Lower lobe of right lung (tissue), 2 donors: ENCODE measurements at regions not wholly inside any gene's neighbourhood (a gene's known extent, or its start where the extent isn't known, plus 50 kb on each side); places are given as distances from the start of the nearest gene placed in this dataset.
A peak's percentile ranks its signal among the peaks of the same experiment; 100 is the strongest.

Experiments used
- ATAC-seq, 2 donors: fragments of 200-7000 bp; cut with Tn5 transposase; one replicate each; pipeline ENCODE4 v1.9.1; 2020 to 2022; ENCODE audit warnings: mild to moderate bottlenecking in 2 of 2, moderate library complexity in 2 of 2
- DNase-seq: peaks from one replicate; pipeline ENCODE4 v3.0.0-alpha.2; 2020
- H3K27ac ChIP-seq: fragments of 200-600 bp; one replicate; pipeline ENCODE4 v1.8.0; 2022
- H3K27me3 ChIP-seq: fragments of 200-600 bp; one replicate; pipeline ENCODE4 v1.8.0; 2022; ENCODE audit warnings: low read depth
- H3K36me3 ChIP-seq: fragments of 200-600 bp; one replicate; pipeline ENCODE4 v1.8.0; 2022; ENCODE audit warnings: mild to moderate bottlenecking
- H3K4me1 ChIP-seq: fragments of 200-600 bp; one replicate; pipeline ENCODE4 v1.8.0; 2022
- H3K4me3 ChIP-seq: fragments of 200-600 bp; one replicate; pipeline ENCODE4 v1.8.0; 2022; ENCODE audit warnings: mild to moderate bottlenecking
- H3K9me3 ChIP-seq: fragments of 200-600 bp; one replicate; pipeline ENCODE4 v1.8.0; 2022
- intact Hi-C: fragments of 100-400 bp; cut with DNase I; formaldehyde crosslinking; loops from one replicate; pipeline ENCODE4 v1.11.0; 2022
- TF ChIP-seq, protein P1 (sequence below): fragments of 200-600 bp; IDR thresholded peaks from one replicate; pipeline ENCODE4 v1.8.0; 2022; ENCODE audit warnings: antibody characterized with exemption, mild to moderate bottlenecking
- donor health status: DM: no; HTN: yes; CAD: no; lungs with severe emphysema.

- no peak for DNase-seq
- no peaks in the 10 kb centered on the region for H3K27me3 ChIP-seq
- TF ChIP-seq, protein P1, sequence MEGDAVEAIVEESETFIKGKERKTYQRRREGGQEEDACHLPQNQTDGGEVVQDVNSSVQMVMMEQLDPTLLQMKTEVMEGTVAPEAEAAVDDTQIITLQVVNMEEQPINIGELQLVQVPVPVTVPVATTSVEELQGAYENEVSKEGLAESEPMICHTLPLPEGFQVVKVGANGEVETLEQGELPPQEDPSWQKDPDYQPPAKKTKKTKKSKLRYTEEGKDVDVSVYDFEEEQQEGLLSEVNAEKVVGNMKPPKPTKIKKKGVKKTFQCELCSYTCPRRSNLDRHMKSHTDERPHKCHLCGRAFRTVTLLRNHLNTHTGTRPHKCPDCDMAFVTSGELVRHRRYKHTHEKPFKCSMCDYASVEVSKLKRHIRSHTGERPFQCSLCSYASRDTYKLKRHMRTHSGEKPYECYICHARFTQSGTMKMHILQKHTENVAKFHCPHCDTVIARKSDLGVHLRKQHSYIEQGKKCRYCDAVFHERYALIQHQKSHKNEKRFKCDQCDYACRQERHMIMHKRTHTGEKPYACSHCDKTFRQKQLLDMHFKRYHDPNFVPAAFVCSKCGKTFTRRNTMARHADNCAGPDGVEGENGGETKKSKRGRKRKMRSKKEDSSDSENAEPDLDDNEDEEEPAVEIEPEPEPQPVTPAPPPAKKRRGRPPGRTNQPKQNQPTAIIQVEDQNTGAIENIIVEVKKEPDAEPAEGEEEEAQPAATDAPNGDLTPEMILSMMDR: no peak
These were observed 244.6 kb upstream of the PSMD7 start for GRCh38 chr16:74052016-74052415.

DNA sequence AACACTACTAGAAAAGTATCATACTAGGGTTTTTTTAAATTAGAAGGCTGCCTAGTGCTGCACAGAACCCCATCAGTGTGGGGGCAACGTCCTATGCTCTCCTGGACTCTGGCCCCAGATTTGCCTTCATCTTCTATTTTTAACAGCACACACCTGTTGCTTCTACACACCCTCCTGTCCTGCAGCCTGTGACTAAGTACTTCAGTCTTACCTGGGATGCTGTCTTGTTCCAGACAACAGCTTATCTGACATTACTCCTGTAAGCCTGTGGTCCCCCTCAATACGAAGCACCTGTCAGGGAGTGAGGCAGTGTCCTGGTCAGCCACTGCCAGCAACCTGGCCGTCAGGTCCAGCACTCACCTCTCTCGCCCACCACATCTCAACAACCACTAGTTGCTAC is 247.6 kb upstream of the PSMD7 start:
- DNase-seq (no peak), ATAC-seq (no peak)
- Histone ChIP-seq H3K27ac (no peak overlapping the region), H3K9me3 (no peaks in the 10 kb centered on the region), H3K36me3 (no peaks in the 10 kb centered on the region), H3K4me3 (no peak overlapping the region), H3K4me1 (no peaks in the 10 kb centered on the region), H3K27me3 (no peaks in the 10 kb centered on the region)
- TF ChIP-seq, protein P1: no peak
- intact Hi-C loops: no loop called here

More at GRCh38 chr16:74052016-74052415, 244.6 kb upstream of the PSMD7 start:
- no peak overlapping the region for H3K27ac ChIP-seq
- H3K36me3 ChIP-seq: no peaks in the 10 kb centered on the region
- H3K9me3 ChIP-seq: no peaks in the 10 kb centered on the region
- H3K4me1 ChIP-seq: no peaks in the 10 kb centered on the region
- no peak for ATAC-seq
- intact Hi-C loops: no loop called here
- H3K4me3 ChIP-seq: no peak overlapping the region

DNA sequence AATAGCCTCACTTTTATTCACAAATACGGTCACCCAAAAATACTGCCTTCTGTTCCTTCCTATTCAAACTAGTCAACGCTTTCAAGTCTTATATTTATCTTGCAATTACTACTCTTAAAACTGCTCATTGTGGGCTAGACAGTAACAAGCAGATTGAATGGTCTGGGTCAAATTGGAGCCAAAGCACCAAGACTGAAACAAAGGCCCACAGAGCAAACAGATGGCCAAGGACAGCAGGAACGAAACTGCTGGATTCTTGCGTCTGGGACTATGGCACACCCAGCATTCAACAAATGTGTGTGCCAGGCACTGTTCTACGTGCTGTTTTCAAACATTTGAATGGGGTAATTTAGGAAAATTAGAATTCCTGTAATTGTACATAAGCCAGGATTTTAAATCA is 250.1 kb upstream of the PSMD7 start:
- no peak for ATAC-seq
- no peak for DNase-seq
- intact Hi-C loops: no loop called here
- no peaks in the 10 kb centered on the region for H3K36me3 ChIP-seq
- no peaks in the 10 kb centered on the region for H3K27me3 ChIP-seq
- no peaks in the 10 kb centered on the region for H3K9me3 ChIP-seq
- H3K4me1 ChIP-seq: no peaks in the 10 kb centered on the region
- TF ChIP-seq, protein P1: no peak
- H3K27ac ChIP-seq: no peak overlapping the region
- H3K4me3 ChIP-seq: no peak overlapping the region

GRCh38 chr16:74045513-74045912 is 251.1 kb upstream of the PSMD7 start:
- TF ChIP-seq, protein P1: no peak
- intact Hi-C loops: no loop called here
- ATAC-seq (no peak), DNase-seq (no peak)
- no peaks in the 10 kb centered on the region for H3K36me3 ChIP-seq
- no peak overlapping the region for H3K4me3 ChIP-seq
- H3K9me3 ChIP-seq: no peaks in the 10 kb centered on the region
- H3K27me3 ChIP-seq: no peaks in the 10 kb centered on the region
- H3K27ac ChIP-seq: no peak overlapping the region
- H3K4me1 ChIP-seq: no peaks in the 10 kb centered on the region

DNA sequence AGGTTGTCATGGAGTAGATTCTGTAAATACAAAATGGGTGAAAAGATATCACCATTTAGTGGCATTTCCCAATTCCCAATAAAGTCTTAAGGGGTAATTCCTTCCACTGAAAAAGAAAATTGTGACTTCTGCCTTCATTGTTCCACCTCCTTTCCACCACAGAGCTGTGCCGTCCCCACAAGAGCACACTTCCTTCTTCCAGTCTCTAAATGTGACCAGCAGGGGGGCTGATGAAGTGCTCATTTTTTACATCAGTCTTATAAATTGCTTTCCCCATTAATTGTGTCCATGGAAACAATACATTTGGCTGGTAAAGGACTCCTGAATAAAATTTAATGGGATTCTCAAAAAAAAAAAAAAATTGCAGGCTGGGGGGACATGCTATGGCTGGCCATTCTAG is 260.8 kb upstream of the PSMD7 start:
- TF ChIP-seq, protein P1: no peak
- no peaks in the 10 kb centered on the region for H3K4me1 ChIP-seq
- H3K9me3 ChIP-seq: no peaks in the 10 kb centered on the region
- H3K36me3 ChIP-seq: no peaks in the 10 kb centered on the region
- H3K27me3 ChIP-seq: no peaks in the 10 kb centered on the region
- intact Hi-C loops: no loop called here
- ATAC-seq (no peak), DNase-seq (no peak)
- H3K27ac ChIP-seq: no peak overlapping the region
- H3K4me3 ChIP-seq: no peak overlapping the region

- no peak overlapping the region for H3K27ac ChIP-seq
- no peaks in the 10 kb centered on the region for H3K36me3 ChIP-seq
- H3K9me3 ChIP-seq: no peaks in the 10 kb centered on the region
- intact Hi-C loops: no loop called here
- ATAC-seq (no peak), DNase-seq (no peak)
- no peaks in the 10 kb centered on the region for H3K4me1 ChIP-seq
- H3K4me3 ChIP-seq: no peak overlapping the region
- TF ChIP-seq, protein P1: peak; percentile 24
- H3K27me3 ChIP-seq: no peaks in the 10 kb centered on the region
These were observed 261.8 kb upstream of the PSMD7 start for GRCh38 chr16:74034862-74035261.
